ENCODE measurements at regions not wholly inside any gene's neighbourhood (a gene's known extent, or its start where the extent isn't known, plus 50 kb on each side); places are given as distances from the start of the nearest gene placed in this dataset.
"Not testable (repeated sequence)": the region's sequence is repeated elsewhere in the genome, so short reads cannot be mapped to it uniquely, and the experiment has no call there.

- Histone ChIP-seq H3K36me3 (ENCODE audit: insufficient read depth, insufficient read length, low read length) (no peaks in the 10 kb centered on the region), H3K4me3 (ENCODE audit: insufficient read length, low read depth) (no peak overlapping the region), H3K9ac (ENCODE audit: insufficient read length, low read depth) (no peak overlapping the region), H3K27me3 (ENCODE audit: insufficient read depth, insufficient read length) (no peaks in the 10 kb centered on the region), H3K9me3 (ENCODE audit: insufficient read depth, low read length) (no peaks in the 10 kb centered on the region), H3K4me1 (ENCODE audit: insufficient read depth, insufficient read length) (no peaks in the 10 kb centered on the region)
- DNase-seq (ENCODE audit: low read depth, low spot score) = no peak
- TF ChIP-seq YY1 (IDR thresholded peaks at IDR 0.05; ENCODE audit: insufficient read depth, insufficient read length) (no peak), ZNF274 (IDR thresholded peaks at IDR 0.05; ENCODE audit: low read depth, low read length) (no peak), SUZ12 (IDR thresholded peaks at IDR 0.05; ENCODE audit: extremely low read depth, insufficient read depth, insufficient read length) (no peak)
Measured at GRCh38 chr15:79606831-79607355, 174.8 kb downstream of the MINAR1 start.

- Histone ChIP-seq H3K9ac (ENCODE audit: insufficient read length, low read depth) (no peak overlapping the region), H3K36me3 (ENCODE audit: insufficient read depth, insufficient read length, low read length) (no peaks in the 10 kb centered on the region), H3K4me3 (ENCODE audit: insufficient read length, low read depth) (no peak overlapping the region), H3K9me3 (ENCODE audit: insufficient read depth, low read length) (no peaks in the 10 kb centered on the region), H3K4me1 (ENCODE audit: insufficient read depth, insufficient read length) (no peaks in the 10 kb centered on the region), H3K27me3 (ENCODE audit: insufficient read depth, insufficient read length) (no peaks in the 10 kb centered on the region)
- no peak for DNase-seq (ENCODE audit: low read depth, low spot score)
- TF ChIP-seq ZNF274 (IDR thresholded peaks at IDR 0.05; ENCODE audit: low read depth, low read length) = no peak
- no peak for TF ChIP-seq SUZ12 (IDR thresholded peaks at IDR 0.05; ENCODE audit: extremely low read depth, insufficient read depth, insufficient read length)
- no peak for TF ChIP-seq YY1 (IDR thresholded peaks at IDR 0.05; ENCODE audit: insufficient read depth, insufficient read length)
Measured at GRCh38 chr15:79608066-79608864, 176.1 kb downstream of the MINAR1 start.

GRCh38 chr15:79609506-79609905, 177.4 kb downstream of the MINAR1 start:
- no peaks in the 10 kb centered on the region for H3K4me1 ChIP-seq (ENCODE audit: insufficient read depth, insufficient read length)
- H3K9ac ChIP-seq (ENCODE audit: insufficient read length, low read depth) = no peak overlapping the region
- no peaks in the 10 kb centered on the region for H3K9me3 ChIP-seq (ENCODE audit: insufficient read depth, low read length)
- DNase-seq (ENCODE audit: low read depth, low spot score) = no peak
- H3K27me3 ChIP-seq (ENCODE audit: insufficient read depth, insufficient read length) = no peaks in the 10 kb centered on the region
- no peaks in the 10 kb centered on the region for H3K36me3 ChIP-seq (ENCODE audit: insufficient read depth, insufficient read length, low read length)
- no peak overlapping the region for H3K4me3 ChIP-seq (ENCODE audit: insufficient read length, low read depth)
- TF ChIP-seq ZNF274 (IDR thresholded peaks at IDR 0.05; ENCODE audit: low read depth, low read length) = no peak
- no peak for TF ChIP-seq YY1 (IDR thresholded peaks at IDR 0.05; ENCODE audit: insufficient read depth, insufficient read length)

- no peak for DNase-seq (ENCODE audit: low read depth, low spot score)
- no peak for TF ChIP-seq ZNF274 (IDR thresholded peaks at IDR 0.05; ENCODE audit: low read depth, low read length)
- TF ChIP-seq SUZ12 (IDR thresholded peaks at IDR 0.05; ENCODE audit: extremely low read depth, insufficient read depth, insufficient read length) = no peak
- TF ChIP-seq YY1 (IDR thresholded peaks at IDR 0.05; ENCODE audit: insufficient read depth, insufficient read length) = no peak
- Histone ChIP-seq H3K4me3 (ENCODE audit: insufficient read length, low read depth) (no peak overlapping the region), H3K4me1 (ENCODE audit: insufficient read depth, insufficient read length) (no peaks in the 10 kb centered on the region), H3K36me3 (ENCODE audit: insufficient read depth, insufficient read length, low read length) (no peaks in the 10 kb centered on the region), H3K9ac (ENCODE audit: insufficient read length, low read depth) (no peak overlapping the region), H3K27me3 (ENCODE audit: insufficient read depth, insufficient read length) (no peaks in the 10 kb centered on the region), H3K9me3 (ENCODE audit: insufficient read depth, low read length) (no peaks in the 10 kb centered on the region)
Measured at GRCh38 chr15:79610021-79610420, 177.9 kb downstream of the MINAR1 start.

- no peaks in the 10 kb centered on the region for H3K27me3 ChIP-seq (ENCODE audit: insufficient read depth, insufficient read length)
Measured at GRCh38 chr15:79615754-79616153, 183.6 kb downstream of the MINAR1 start.

GRCh38 chr15:79617071-79617470, 184.9 kb downstream of the MINAR1 start:
- Histone ChIP-seq H3K9me3 (ENCODE audit: insufficient read depth, low read length) (no peaks in the 10 kb centered on the region), H3K9ac (ENCODE audit: insufficient read length, low read depth) (no peak overlapping the region), H3K4me1 (ENCODE audit: insufficient read depth, insufficient read length) (no peaks in the 10 kb centered on the region), H3K36me3 (ENCODE audit: insufficient read depth, insufficient read length, low read length) (no peaks in the 10 kb centered on the region), H3K27me3 (ENCODE audit: insufficient read depth, insufficient read length) (no peaks in the 10 kb centered on the region), H3K4me3 (ENCODE audit: insufficient read length, low read depth) (no peak overlapping the region)
- TF ChIP-seq ZNF274 (IDR thresholded peaks at IDR 0.05; ENCODE audit: low read depth, low read length) (no peak), SUZ12 (IDR thresholded peaks at IDR 0.05; ENCODE audit: extremely low read depth, insufficient read depth, insufficient read length) (no peak), YY1 (IDR thresholded peaks at IDR 0.05; ENCODE audit: insufficient read depth, insufficient read length) (no peak)
- DNase-seq (ENCODE audit: low read depth, low spot score) = no peak

More at GRCh38 chr15:79615754-79616153, 183.6 kb downstream of the MINAR1 start:
- Histone ChIP-seq H3K36me3 (ENCODE audit: insufficient read depth, insufficient read length, low read length) (no peaks in the 10 kb centered on the region), H3K4me3 (ENCODE audit: insufficient read length, low read depth) (no peak overlapping the region), H3K4me1 (ENCODE audit: insufficient read depth, insufficient read length) (no peaks in the 10 kb centered on the region), H3K9me3 (ENCODE audit: insufficient read depth, low read length) (no peaks in the 10 kb centered on the region), H3K9ac (ENCODE audit: insufficient read length, low read depth) (no peak overlapping the region)
- no peak for TF ChIP-seq SUZ12 (IDR thresholded peaks at IDR 0.05; ENCODE audit: extremely low read depth, insufficient read depth, insufficient read length)
- TF ChIP-seq YY1 (IDR thresholded peaks at IDR 0.05; ENCODE audit: insufficient read depth, insufficient read length) = no peak
- no peak for TF ChIP-seq ZNF274 (IDR thresholded peaks at IDR 0.05; ENCODE audit: low read depth, low read length)
- DNase-seq (ENCODE audit: low read depth, low spot score) = no peak

GRCh38 chr15:79620112-79620857, 188.1 kb downstream of the MINAR1 start:
- no peak for DNase-seq (ENCODE audit: low read depth, low spot score)
- Histone ChIP-seq H3K9me3 (ENCODE audit: insufficient read depth, low read length) (no peaks in the 10 kb centered on the region), H3K9ac (ENCODE audit: insufficient read length, low read depth) (no peak overlapping the region), H3K27me3 (ENCODE audit: insufficient read depth, insufficient read length) (no peaks in the 10 kb centered on the region), H3K4me1 (ENCODE audit: insufficient read depth, insufficient read length) (no peaks in the 10 kb centered on the region), H3K36me3 (ENCODE audit: insufficient read depth, insufficient read length, low read length) (no peaks in the 10 kb centered on the region), H3K4me3 (ENCODE audit: insufficient read length, low read depth) (no peak overlapping the region)
- TF ChIP-seq SUZ12 (IDR thresholded peaks at IDR 0.05; ENCODE audit: extremely low read depth, insufficient read depth, insufficient read length) = no peak
- no peak for TF ChIP-seq ZNF274 (IDR thresholded peaks at IDR 0.05; ENCODE audit: low read depth, low read length)
- TF ChIP-seq YY1 (IDR thresholded peaks at IDR 0.05; ENCODE audit: insufficient read depth, insufficient read length) = no peak

- H3K4me3 ChIP-seq (ENCODE audit: insufficient read length, low read depth); H3K36me3 ChIP-seq (ENCODE audit: insufficient read depth, insufficient read length, low read length); H3K9ac ChIP-seq (ENCODE audit: insufficient read length, low read depth); DNase-seq (ENCODE audit: low read depth, low spot score); H3K4me1 ChIP-seq (ENCODE audit: insufficient read depth, insufficient read length); H3K27me3 ChIP-seq (ENCODE audit: insufficient read depth, insufficient read length); H3K9me3 ChIP-seq (ENCODE audit: insufficient read depth, low read length): not testable (repeated sequence)
Measured at GRCh38 chr15:79621805-79622204, 189.7 kb downstream of the MINAR1 start.
